ENCODE measurements at regions not wholly inside any gene's neighbourhood (a gene's known extent, or its start where the extent isn't known, plus 50 kb on each side); places are given as distances from the start of the nearest gene placed in this dataset.

GRCh38 chr2:5329763-5330162 is 362.4 kb upstream of the SOX11 start:
- no peak for TF ChIP-seq CTCF (IDR thresholded peaks at IDR 0.05; ENCODE audit: low read length, missing control alignments)
- H3K4me3 ChIP-seq (replicated peaks; ENCODE audit: low read depth, low read length), result no peak overlapping the region
- DNase-seq (ENCODE audit: low read depth), result no peak

- DNase-seq (ENCODE audit: low read depth), result no peak
- TF ChIP-seq CTCF (IDR thresholded peaks at IDR 0.05; ENCODE audit: low read length, missing control alignments), result no peak
Observed at GRCh38 chr2:5330961-5331360, 361.2 kb upstream of the SOX11 start.

GRCh38 chr2:5332925-5333324 is 359.3 kb upstream of the SOX11 start:
- no peak overlapping the region for H3K4me3 ChIP-seq (replicated peaks; ENCODE audit: low read depth, low read length)
- DNase-seq (ENCODE audit: low read depth), result no peak
- TF ChIP-seq CTCF (IDR thresholded peaks at IDR 0.05; ENCODE audit: low read length, missing control alignments), result no peak

More at GRCh38 chr2:5330961-5331360, 361.2 kb upstream of the SOX11 start:
- H3K4me3 ChIP-seq (replicated peaks; ENCODE audit: low read depth, low read length), result no peak overlapping the region

GRCh38 chr2:5339473-5339872 is 352.7 kb upstream of the SOX11 start:
- TF ChIP-seq CTCF (IDR thresholded peaks at IDR 0.05; ENCODE audit: low read length, missing control alignments), result no peak
- no peak overlapping the region for H3K4me3 ChIP-seq (replicated peaks; ENCODE audit: low read depth, low read length)
- DNase-seq (ENCODE audit: low read depth), result no peak

GRCh38 chr2:5343785-5344335 is 348.3 kb upstream of the SOX11 start:
- no peak for TF ChIP-seq CTCF (IDR thresholded peaks at IDR 0.05; ENCODE audit: low read length, missing control alignments)
- no peak for DNase-seq (ENCODE audit: low read depth)
- no peak overlapping the region for H3K4me3 ChIP-seq (replicated peaks; ENCODE audit: low read depth, low read length)

GRCh38 chr2:5352286-5352685 is 339.9 kb upstream of the SOX11 start:
- no peak for TF ChIP-seq CTCF (IDR thresholded peaks at IDR 0.05; ENCODE audit: low read length, missing control alignments)
- no peak overlapping the region for H3K4me3 ChIP-seq (replicated peaks; ENCODE audit: low read depth, low read length)
- no peak for DNase-seq (ENCODE audit: low read depth)

- no peak overlapping the region for H3K4me3 ChIP-seq (replicated peaks; ENCODE audit: low read depth, low read length)
- TF ChIP-seq CTCF (IDR thresholded peaks at IDR 0.05; ENCODE audit: low read length, missing control alignments), result no peak
- no peak for DNase-seq (ENCODE audit: low read depth)
Observed at GRCh38 chr2:5353565-5353964, 338.6 kb upstream of the SOX11 start.

Data from fibroblast of pulmonary artery (primary cell).